HAP-1 (cell line): ENCODE measurements at regions not wholly inside any gene's neighbourhood (a gene's known extent, or its start where the extent isn't known, plus 50 kb on each side); places are given as distances from the start of the nearest gene placed in this dataset.

Experiments
- DNase-seq, 2 experiments: peaks; one replicate each; pipeline ENCODE4 v3.0.0-alpha.2; 2016 to 2020; ENCODE audit warnings: low spot score in 2 of 2
- H3K27me3 ChIP-seq: fragments of 250-450 bp; sonication (Bioruptor Pico); 2 replicates; pipeline ENCODE4 v1.5.1; 2020; ENCODE audit warnings: low read depth, mild to moderate bottlenecking, moderate library complexity
- H3K36me3 ChIP-seq: fragments of 250-450 bp; sonication (Bioruptor Pico); replicated peaks from 2 replicates; pipeline ENCODE4 v1.5.1; 2020; ENCODE audit warnings: mild to moderate bottlenecking
- H3K4me1 ChIP-seq: fragments of 250-450 bp; sonication (Bioruptor Pico); 2 replicates; pipeline ENCODE4 v1.5.1; 2020; ENCODE audit warnings: mild to moderate bottlenecking
- H3K4me3 ChIP-seq: fragments of 250-450 bp; sonication (Bioruptor Pico); 2 replicates; pipeline ENCODE4 v1.5.1; 2020; ENCODE audit warnings: mild to moderate bottlenecking, moderate library complexity
- H3K9me3 ChIP-seq: fragments of 250-450 bp; sonication (Bioruptor Pico); 2 replicates; pipeline ENCODE4 v1.5.1; 2020; ENCODE audit warnings: mild to moderate bottlenecking, moderate library complexity
- in situ Hi-C: fragments of 300-500 bp; cut with MboI; formaldehyde crosslinking; loops from 3 replicates; pipeline ENCODE4 v1.14.3; 2020; ENCODE audit warnings: low sequenced_read_pairs, inconsistent platforms, mixed read lengths

- H3K36me3 ChIP-seq: no peaks in the 10 kb centered on the region
- no peaks in the 10 kb centered on the region for H3K27me3 ChIP-seq
- H3K4me3 ChIP-seq: no peak overlapping the region
- no peaks in the 10 kb centered on the region for H3K9me3 ChIP-seq
- no peaks in the 10 kb centered on the region for H3K4me1 ChIP-seq
- in situ Hi-C loops: no loop called here
- DNase-seq: no peak
Measured at GRCh38 chr5:164998590-164998989, 1493.2 kb downstream of the MAT2B start.

GRCh38 chr5:165000479-165001190 is 1495.2 kb downstream of the MAT2B start:
- H3K27me3 ChIP-seq: no peaks in the 10 kb centered on the region
- H3K36me3 ChIP-seq: no peaks in the 10 kb centered on the region
- DNase-seq: no peak
- H3K9me3 ChIP-seq: no peaks in the 10 kb centered on the region
- H3K4me3 ChIP-seq: no peak overlapping the region
- in situ Hi-C loops: no loop called here
- no peaks in the 10 kb centered on the region for H3K4me1 ChIP-seq

GRCh38 chr5:165003283-165003682 is 1497.9 kb downstream of the MAT2B start:
- no peak overlapping the region for H3K4me3 ChIP-seq
- in situ Hi-C loops: no loop called here
- H3K27me3 ChIP-seq: no peaks in the 10 kb centered on the region
- no peaks in the 10 kb centered on the region for H3K9me3 ChIP-seq
- DNase-seq: no peak
- H3K4me1 ChIP-seq: no peaks in the 10 kb centered on the region
- H3K36me3 ChIP-seq: no peaks in the 10 kb centered on the region

- no peaks in the 10 kb centered on the region for H3K4me1 ChIP-seq
- H3K36me3 ChIP-seq: no peaks in the 10 kb centered on the region
- H3K9me3 ChIP-seq: no peaks in the 10 kb centered on the region
- no peaks in the 10 kb centered on the region for H3K27me3 ChIP-seq
- no peak overlapping the region for H3K4me3 ChIP-seq
- DNase-seq: no peak
- in situ Hi-C loops: no loop called here
Measured at GRCh38 chr5:165004175-165004574, 1498.8 kb downstream of the MAT2B start.

- Histone ChIP-seq H3K4me1 (no peaks in the 10 kb centered on the region), H3K36me3 (no peaks in the 10 kb centered on the region), H3K27me3 (no peaks in the 10 kb centered on the region), H3K9me3 (no peaks in the 10 kb centered on the region), H3K4me3 (no peak overlapping the region)
- in situ Hi-C loops: no loop called here
- DNase-seq: no peak
Measured at GRCh38 chr5:165014439-165014838, 1509.0 kb downstream of the MAT2B start.

- Histone ChIP-seq H3K36me3 (no peaks in the 10 kb centered on the region), H3K27me3 (no peaks in the 10 kb centered on the region), H3K4me3 (no peak overlapping the region), H3K4me1 (no peaks in the 10 kb centered on the region), H3K9me3 (no peaks in the 10 kb centered on the region)
- in situ Hi-C loops: no loop called here
- DNase-seq: no peak
Measured at GRCh38 chr5:165015126-165015525, 1509.7 kb downstream of the MAT2B start.

GRCh38 chr5:165015547-165015946 is 1510.1 kb downstream of the MAT2B start:
- Histone ChIP-seq H3K27me3 (no peaks in the 10 kb centered on the region), H3K4me1 (no peaks in the 10 kb centered on the region), H3K36me3 (no peaks in the 10 kb centered on the region), H3K4me3 (no peak overlapping the region), H3K9me3 (no peaks in the 10 kb centered on the region)
- DNase-seq: no peak
- in situ Hi-C loops: no loop called here

GRCh38 chr5:165026971-165027370 is 1521.6 kb downstream of the MAT2B start:
- no peaks in the 10 kb centered on the region for H3K27me3 ChIP-seq
- DNase-seq: no peak
- in situ Hi-C loops: no loop called here
- H3K4me1 ChIP-seq: no peaks in the 10 kb centered on the region
- no peaks in the 10 kb centered on the region for H3K9me3 ChIP-seq
- no peaks in the 10 kb centered on the region for H3K36me3 ChIP-seq
- no peak overlapping the region for H3K4me3 ChIP-seq

- Histone ChIP-seq H3K4me1 (no peaks in the 10 kb centered on the region), H3K36me3 (no peaks in the 10 kb centered on the region), H3K9me3 (no peaks in the 10 kb centered on the region), H3K4me3 (no peak overlapping the region), H3K27me3 (no peaks in the 10 kb centered on the region)
- in situ Hi-C loops: no loop called here
- DNase-seq: no peak
Measured at GRCh38 chr5:165028356-165028755, 1522.9 kb downstream of the MAT2B start.

- Histone ChIP-seq H3K4me3 (no peak overlapping the region), H3K36me3 (no peaks in the 10 kb centered on the region), H3K27me3 (no peaks in the 10 kb centered on the region), H3K4me1 (no peaks in the 10 kb centered on the region), H3K9me3 (no peaks in the 10 kb centered on the region)
- in situ Hi-C loops: no loop called here
- DNase-seq: peak; percentile 51 to 68
Measured at GRCh38 chr5:165029099-165029870, 1523.9 kb downstream of the MAT2B start.

GRCh38 chr5:165030971-165031370 is 1525.6 kb downstream of the MAT2B start:
- no peaks in the 10 kb centered on the region for H3K9me3 ChIP-seq
- in situ Hi-C loops: no loop called here

GRCh38 chr5:165031371-165031770 is 1526.0 kb downstream of the MAT2B start:
- DNase-seq: no peak
- in situ Hi-C loops: no loop called here

More at GRCh38 chr5:165030971-165031370, 1525.6 kb downstream of the MAT2B start:
- Histone ChIP-seq H3K27me3 (no peaks in the 10 kb centered on the region), H3K4me3 (no peak overlapping the region), H3K4me1 (no peaks in the 10 kb centered on the region), H3K36me3 (no peaks in the 10 kb centered on the region)
- no peak for DNase-seq

GRCh38 chr5:165035520-165035919 is 1530.1 kb downstream of the MAT2B start:
- Histone ChIP-seq H3K36me3 (no peaks in the 10 kb centered on the region), H3K4me1 (no peaks in the 10 kb centered on the region), H3K27me3 (no peaks in the 10 kb centered on the region), H3K4me3 (no peak overlapping the region), H3K9me3 (no peaks in the 10 kb centered on the region)
- no peak for DNase-seq
- in situ Hi-C loops: no loop called here

More at GRCh38 chr5:165031371-165031770, 1526.0 kb downstream of the MAT2B start:
- Histone ChIP-seq H3K9me3 (no peaks in the 10 kb centered on the region), H3K36me3 (no peaks in the 10 kb centered on the region), H3K27me3 (no peaks in the 10 kb centered on the region), H3K4me3 (no peak overlapping the region), H3K4me1 (no peaks in the 10 kb centered on the region)

- DNase-seq: no peak
- no peaks in the 10 kb centered on the region for H3K36me3 ChIP-seq
- H3K4me1 ChIP-seq: no peaks in the 10 kb centered on the region
- H3K27me3 ChIP-seq: no peaks in the 10 kb centered on the region
- in situ Hi-C loops: no loop called here
- H3K4me3 ChIP-seq: no peak overlapping the region
- no peaks in the 10 kb centered on the region for H3K9me3 ChIP-seq
Measured at GRCh38 chr5:165039748-165040147, 1534.3 kb downstream of the MAT2B start.
